ENCODE measurements at regions not wholly inside any gene's neighbourhood (a gene's known extent, or its start where the extent isn't known, plus 50 kb on each side); places are given as distances from the start of the nearest gene placed in this dataset.
A peak's percentile ranks its signal among the peaks of the same experiment; 100 is the strongest.

GRCh38 chr6:19999319-20000191 is 162.4 kb downstream of the ID4 start:
- POLR2A ChIA-PET (ENCODE audit: unreplicated experiment), result no interaction called here
- Histone ChIP-seq H3K9me3 (ENCODE audit: low read length) (no peaks in the 10 kb centered on the region), H3K4me2 (ENCODE audit: low read length) (no peak overlapping the region; the same call in 1 of the 2 replicates), H3K27ac (ENCODE audit: low read length) (no peak overlapping the region), H3F3A (ENCODE audit: low read length, unreplicated experiment) (no peaks in the 10 kb centered on the region), H3K4me1 (ENCODE audit: insufficient read depth, low read length) (peaks cover 1% of the 10 kb centered on the region; the same call in 1 of the 2 replicates), H4K20me1 (ENCODE audit: low read length) (no peaks in the 10 kb centered on the region), H3K27me3 (ENCODE audit: low read length) (peaks cover 48% of the 10 kb centered on the region), H3K36me3 (ENCODE audit: low read depth, low read length) (no peaks in the 10 kb centered on the region), H2AFZ (ENCODE audit: low read length) (peak overlapping the region; percentile 74), H3K9me2 (replicated peaks; ENCODE audit: low read length) (no peaks in the 10 kb centered on the region; the same call in 1 of the 2 replicates), H3K9ac (ENCODE audit: low read length) (no peak overlapping the region), H3K4me3 (ENCODE audit: low read length) (no peak overlapping the region), H3K79me2 (ENCODE audit: low read length) (no peaks in the 10 kb centered on the region)
- intact Hi-C loops (cut with micrococcal nuclease), result no loop called here
- TF ChIP-seq EZH2 (IDR thresholded peaks at IDR 0.05; ENCODE audit: low read length, unreplicated experiment), result no peak
- no peak for TF ChIP-seq EZH2phosphoT487 (IDR thresholded peaks at IDR 0.05; ENCODE audit: borderline replicate concordance, low read length)
- TF ChIP-seq CTCF (conservative IDR thresholded peaks at IDR 0.05; ENCODE audit: low read depth, low read length), result no peak
- CTCF ChIA-PET, result no interaction called here
- peak; percentile 69 for DNase-seq
- no peak; the same call in 1 of the 2 replicates for ATAC-seq
- BruUV-seq (replicated peaks), result no TSS peak

- Histone ChIP-seq H2AFZ (ENCODE audit: low read length) (no peak overlapping the region), H3K4me3 (ENCODE audit: low read length) (no peak overlapping the region), H3K9ac (ENCODE audit: low read length) (no peak overlapping the region), H4K20me1 (ENCODE audit: low read length) (no peaks in the 10 kb centered on the region), H3K27me3 (ENCODE audit: low read length) (peaks cover 37% of the 10 kb centered on the region), H3K79me2 (ENCODE audit: low read length) (no peaks in the 10 kb centered on the region), H3K36me3 (ENCODE audit: low read depth, low read length) (no peaks in the 10 kb centered on the region), H3F3A (ENCODE audit: low read length, unreplicated experiment) (no peaks in the 10 kb centered on the region), H3K27ac (ENCODE audit: low read length) (no peak overlapping the region), H3K4me1 (ENCODE audit: insufficient read depth, low read length) (no peaks in the 10 kb centered on the region), H3K9me2 (replicated peaks; ENCODE audit: low read length) (no peaks in the 10 kb centered on the region; the same call in 1 of the 2 replicates), H3K4me2 (ENCODE audit: low read length) (no peak overlapping the region), H3K9me3 (ENCODE audit: low read length) (no peaks in the 10 kb centered on the region)
- BruUV-seq (replicated peaks), result no TSS peak
- DNase-seq (no peak), ATAC-seq (no peak)
- CTCF ChIA-PET, result no interaction called here
- no peak for TF ChIP-seq EZH2phosphoT487 (IDR thresholded peaks at IDR 0.05; ENCODE audit: borderline replicate concordance, low read length)
- intact Hi-C loops (cut with micrococcal nuclease), result no loop called here
- POLR2A ChIA-PET (ENCODE audit: unreplicated experiment), result no interaction called here
Observed at GRCh38 chr6:20001286-20001685, 164.1 kb downstream of the ID4 start.

- no peak overlapping the region for H3K4me2 ChIP-seq (ENCODE audit: low read length)
- no peaks in the 10 kb centered on the region; the same call in 1 of the 2 replicates for H3K9me2 ChIP-seq (replicated peaks; ENCODE audit: low read length)
- no peaks in the 10 kb centered on the region for H3K79me2 ChIP-seq (ENCODE audit: low read length)
- ATAC-seq, result no peak
- intact Hi-C loops (cut with micrococcal nuclease), result no loop called here
- CTCF ChIA-PET, result no interaction called here
- H3K4me1 ChIP-seq (ENCODE audit: insufficient read depth, low read length), result no peaks in the 10 kb centered on the region
- H3K9ac ChIP-seq (ENCODE audit: low read length), result no peak overlapping the region
- H3K9me3 ChIP-seq (ENCODE audit: low read length), result no peaks in the 10 kb centered on the region
- no peaks in the 10 kb centered on the region for H3F3A ChIP-seq (ENCODE audit: low read length, unreplicated experiment)
- TF ChIP-seq EZH2 (IDR thresholded peaks at IDR 0.05; ENCODE audit: low read length, unreplicated experiment) (no peak), EZH2phosphoT487 (IDR thresholded peaks at IDR 0.05; ENCODE audit: borderline replicate concordance, low read length) (no peak), CTCF (conservative IDR thresholded peaks at IDR 0.05; ENCODE audit: low read depth, low read length) (no peak)
- H3K4me3 ChIP-seq (ENCODE audit: low read length), result no peak overlapping the region
- H2AFZ ChIP-seq (ENCODE audit: low read length), result no peak overlapping the region
- BruUV-seq (replicated peaks), result no TSS peak
- no peak overlapping the region for H3K27ac ChIP-seq (ENCODE audit: low read length)
- no peaks in the 10 kb centered on the region for H3K36me3 ChIP-seq (ENCODE audit: low read depth, low read length)
- POLR2A ChIA-PET (ENCODE audit: unreplicated experiment), result no interaction called here
- H4K20me1 ChIP-seq (ENCODE audit: low read length), result no peaks in the 10 kb centered on the region
- peaks cover 61% of the 10 kb centered on the region for H3K27me3 ChIP-seq (ENCODE audit: low read length)
- no peak for DNase-seq
Observed at GRCh38 chr6:20006037-20006436, 168.9 kb downstream of the ID4 start.
